H1 (cell line): ENCODE measurements at regions not wholly inside any gene's neighbourhood (a gene's known extent, or its start where the extent isn't known, plus 50 kb on each side); places are given as distances from the start of the nearest gene placed in this dataset.

ENCODE experiments used
- CTCF ChIA-PET: fragments of 300-600 bp; sonication (Branson Sonifier 250); formaldehyde crosslinking; loops from one replicate; lab custom pipeline; 2021; ENCODE audit not compliant: partially characterized antibody; lab: Charles Lee
- POLR2A ChIA-PET: fragments of 300-600 bp; sonication (Branson Sonifier 250); formaldehyde crosslinking; loops from one replicate; lab custom pipeline; 2021; ENCODE audit warnings: inconsistent platforms; ENCODE audit not compliant: partially characterized antibody; lab: Charles Lee
- DNase-seq, 2 experiments: peaks; one replicate each; pipeline versions ENCODE4 v3.0.0 to v3.0.0-alpha.2; 2010 to 2022; ENCODE audit warnings: low spot score in 2 of 2, low read depth in 1 of 2, mixed read lengths in 1 of 2
- FAIRE-seq: peaks from 2 replicates; lab custom pipeline; 2011; peaks lifted over from hg19 to GRCh38; lab: Jason Lieb, UNC
- H2AFZ ChIP-seq: 2 replicates; pipeline ENCODE4 v1.8.1; 2012; ENCODE audit warnings: low read length, inconsistent platforms
- H2AK5ac ChIP-seq: 2 replicates; pipeline ENCODE4 v1.6.1; 2013; ENCODE audit warnings: low read depth, low read length
- H2BK120ac ChIP-seq: replicated peaks from 2 replicates; pipeline ENCODE3; 2013; ENCODE audit warnings: low read depth, low read length, inconsistent platforms
- H2BK12ac ChIP-seq: 2 replicates; pipeline ENCODE4 v1.6.1; 2013; ENCODE audit warnings: low read depth, low read length
- H2BK15ac ChIP-seq: 2 replicates; pipeline ENCODE4 v1.6.1; 2013; ENCODE audit warnings: low read length
- H2BK20ac ChIP-seq: 2 replicates; pipeline ENCODE4 v1.6.1; 2013; ENCODE audit warnings: low read length
- H2BK5ac ChIP-seq: 2 replicates; pipeline ENCODE4 v1.6.1; 2013; ENCODE audit warnings: low read depth, low read length
- H3K14ac ChIP-seq: 2 replicates; pipeline ENCODE4 v1.6.1; 2013; ENCODE audit warnings: inconsistent platforms; ENCODE audit not compliant: insufficient read length
- H3K18ac ChIP-seq: 2 replicates; pipeline ENCODE4 v1.6.1; 2013; ENCODE audit warnings: low read length; ENCODE audit errors: extremely low read depth
- H3K23ac ChIP-seq: 2 replicates; pipeline ENCODE4 v1.6.1; 2013; ENCODE audit warnings: inconsistent platforms; ENCODE audit not compliant: insufficient read length
- H3K23me2 ChIP-seq: 2 replicates; pipeline ENCODE4 v1.6.1; 2013; ENCODE audit warnings: low read depth, low read length
- H3K27ac ChIP-seq: 2 replicates; pipeline ENCODE4 v1.6.1; 2011; ENCODE audit warnings: low read depth, low read length, inconsistent platforms
- H3K27me3 ChIP-seq, 4 experiments: replicated peaks in 1 of 4; 1 replicate in 1 of 4; 2 replicates in 3 of 4; pipeline versions ENCODE4 v1.6.1 to v1.8.1; 2011 to 2013; ENCODE audit warnings: low read length in 3 of 4, mild to moderate bottlenecking in 3 of 4, inconsistent platforms in 2 of 4, mixed read lengths in 2 of 4, moderate library complexity in 1 of 4; ENCODE audit not compliant: control insufficient read depth in 3 of 4, insufficient read depth in 3 of 4; ENCODE audit errors: extremely low read depth in 1 of 4
- H3K36me3 ChIP-seq, 4 experiments: 2 replicates each; pipeline versions ENCODE4 v1.6.1 to v1.8.1; 2011 to 2013; ENCODE audit warnings: mild to moderate bottlenecking in 4 of 4, low read length in 3 of 4, moderate library complexity in 2 of 4, control low read depth in 1 of 4, inconsistent platforms in 1 of 4; ENCODE audit not compliant: insufficient read depth in 4 of 4, control insufficient read depth in 2 of 4
- H3K4ac ChIP-seq: replicated peaks from 2 replicates; pipeline ENCODE3; 2013; ENCODE audit warnings: low read length, low read depth, mixed read lengths, inconsistent platforms; ENCODE audit not compliant: insufficient read length
- H3K4me1 ChIP-seq, 4 experiments: replicated peaks in 1 of 4; 1 replicate in 1 of 4; 2 replicates in 3 of 4; pipeline versions ENCODE4 v1.6.1 to v1.8.1; 2011 to 2013; ENCODE audit warnings: low read length in 3 of 4, inconsistent platforms in 2 of 4, mixed read lengths in 1 of 4; ENCODE audit not compliant: insufficient read depth in 4 of 4, control insufficient read depth in 3 of 4
- H3K4me2 ChIP-seq, 2 experiments: 2 replicates each; pipeline versions ENCODE4 v1.6.1 to v1.8.1; 2011 to 2013; ENCODE audit warnings: low read depth in 2 of 2, low read length in 2 of 2, control low read depth in 1 of 2, inconsistent platforms in 1 of 2, mild to moderate bottlenecking in 1 of 2; ENCODE audit not compliant: insufficient read depth in 1 of 2
- H3K4me3 ChIP-seq, 4 experiments: fragments of 200-600, 300-600 bp in 1 of 4; sonication (generic), shearing (Covaris generic), sonication (Bioruptor Twin) in 1 of 4; 2 replicates each; pipeline versions ENCODE4 v1.5.1 to v1.8.1; 2011 to 2016; ENCODE audit warnings: low read length in 4 of 4, low read depth in 3 of 4, control low read depth in 2 of 4, inconsistent platforms in 2 of 4, mild to moderate bottlenecking in 2 of 4, mixed read lengths in 1 of 4, moderate library complexity in 1 of 4; ENCODE audit not compliant: insufficient read depth in 2 of 4; ENCODE audit errors: extremely low read depth in 1 of 4
- H3K56ac ChIP-seq: replicated peaks from 2 replicates; pipeline ENCODE3; 2013; ENCODE audit warnings: low read depth, mild to moderate bottlenecking, mixed read lengths, low read length, inconsistent platforms; ENCODE audit not compliant: insufficient read length
- H3K79me1 ChIP-seq: 2 replicates; pipeline ENCODE4 v1.6.1; 2013; ENCODE audit warnings: low read depth, low read length, control low read depth
- H3K79me2 ChIP-seq, 2 experiments: 2 replicates each; pipeline versions ENCODE4 v1.6.1 to v1.8.1; 2012 to 2013; ENCODE audit warnings: low read length in 2 of 2, mild to moderate bottlenecking in 2 of 2, inconsistent platforms in 1 of 2; ENCODE audit not compliant: insufficient read depth in 2 of 2, control insufficient read depth in 1 of 2
- H3K9ac ChIP-seq, 4 experiments: replicated peaks in 1 of 4; 1 replicate in 1 of 4; 2 replicates in 3 of 4; pipeline versions ENCODE4 v1.6.1 to v1.8.1; 2011 to 2013; ENCODE audit warnings: low read depth in 3 of 4, low read length in 3 of 4, control low read depth in 2 of 4, mild to moderate bottlenecking in 2 of 4, moderate library complexity in 2 of 4, inconsistent platforms in 1 of 4; ENCODE audit errors: extremely low read depth in 1 of 4
- H3K9me3 ChIP-seq, 2 experiments: 2 replicates each; pipeline versions ENCODE4 v1.6.1 to v1.8.1; 2012 to 2013; ENCODE audit warnings: mild to moderate bottlenecking in 2 of 2, moderate library complexity in 2 of 2, control low read depth in 1 of 2, inconsistent platforms in 1 of 2, low read depth in 1 of 2, low read length in 1 of 2, mixed read lengths in 1 of 2; ENCODE audit not compliant: insufficient read depth in 2 of 2
- H4K20me1 ChIP-seq, 2 experiments: replicated peaks in 1 of 2; 2 replicates each; pipeline versions ENCODE3 to v1.8.1; 2011 to 2013; ENCODE audit warnings: inconsistent platforms in 2 of 2, low read length in 2 of 2, mild to moderate bottlenecking in 1 of 2; ENCODE audit not compliant: insufficient read depth in 2 of 2, control insufficient read depth in 1 of 2
- H4K5ac ChIP-seq: 2 replicates; pipeline ENCODE4 v1.6.1; 2013; ENCODE audit warnings: low read length, low read depth, mixed read lengths, inconsistent platforms; ENCODE audit not compliant: insufficient read length
- H4K8ac ChIP-seq: 2 replicates; pipeline ENCODE4 v1.8.0; 2013; ENCODE audit warnings: mild to moderate bottlenecking, moderate library complexity, low read length, inconsistent platforms; ENCODE audit not compliant: insufficient read depth; ENCODE audit errors: extremely low read depth
- H4K91ac ChIP-seq: replicated peaks from 2 replicates; pipeline ENCODE3; 2013; ENCODE audit warnings: low read length, mixed read lengths, inconsistent platforms; ENCODE audit not compliant: insufficient read length
- BRCA1 ChIP-seq: IDR thresholded peaks from 2 replicates; pipeline ENCODE4 v1.6.1; 2012; ENCODE audit warnings: low read depth, low read length, improper control_type of control experiment
- CTCF ChIP-seq, 3 experiments: IDR thresholded peaks; 1 replicate in 2 of 3; 2 replicates in 1 of 3; pipeline versions ENCODE4 v1.5.1 to v1.6.1; 2011; ENCODE audit warnings: low read length in 3 of 3, mild to moderate bottlenecking in 3 of 3, inconsistent platforms in 2 of 3, low read depth in 1 of 3, moderate library complexity in 1 of 3; ENCODE audit not compliant: insufficient read depth in 1 of 3; ENCODE audit errors: control extremely low read depth in 1 of 3
- FOSL1 ChIP-seq: IDR thresholded peaks from 2 replicates; pipeline ENCODE4 v1.6.1; 2011; ENCODE audit warnings: mild to moderate bottlenecking, low read depth, low read length, moderate library complexity; ENCODE audit not compliant: insufficient read depth
- GTF2F1 ChIP-seq: IDR thresholded peaks from 2 replicates; pipeline ENCODE4 v1.6.1; 2012; ENCODE audit warnings: low read depth, low read length, improper control_type of control experiment, borderline replicate concordance
- HDAC6 ChIP-seq: IDR thresholded peaks from one replicate; pipeline ENCODE4 v1.7.1; 2012; ENCODE audit warnings: low read depth, mild to moderate bottlenecking, inconsistent platforms, low read length, moderate library complexity
- RBBP5 ChIP-seq: IDR thresholded peaks from 2 replicates; pipeline ENCODE4 v1.7.1; 2012; ENCODE audit warnings: low read depth, mild to moderate bottlenecking, inconsistent platforms, low read length, moderate library complexity, borderline replicate concordance
- RFX5 ChIP-seq: IDR thresholded peaks from 2 replicates; pipeline ENCODE4 v1.6.1; 2011; ENCODE audit warnings: low read depth, low read length, improper control_type of control experiment, borderline replicate concordance
- TEAD4 ChIP-seq: IDR thresholded peaks from 2 replicates; pipeline ENCODE4 v1.6.1; 2012; ENCODE audit warnings: low read depth, low read length, inconsistent platforms, mixed read lengths
- YY1 ChIP-seq: IDR thresholded peaks from 2 replicates; pipeline ENCODE4 v1.6.1; 2011; ENCODE audit warnings: low read depth, mild to moderate bottlenecking, low read length
- ZNF274 ChIP-seq: IDR thresholded peaks from 2 replicates; pipeline ENCODE4 v1.7.0; 2012; ENCODE audit warnings: low read length, borderline replicate concordance; ENCODE audit errors: extremely low read depth

GRCh38 chr7:84462259-84462658, 267.7 kb upstream of the SEMA3A start:
- H3K9ac ChIP-seq = no peak overlapping the region
- H2BK15ac ChIP-seq = no peak overlapping the region
- no peak overlapping the region for H2AK5ac ChIP-seq
- H2BK12ac ChIP-seq = no peak overlapping the region
- no peak overlapping the region for H2BK5ac ChIP-seq
- no peaks in the 10 kb centered on the region for H3K79me1 ChIP-seq
- H4K8ac ChIP-seq = no peak overlapping the region
- no peak overlapping the region for H3K23ac ChIP-seq
- no peak overlapping the region for H3K56ac ChIP-seq
- POLR2A ChIA-PET = no interaction called here
- H3K9me3 ChIP-seq = no peaks in the 10 kb centered on the region
- no peak overlapping the region for H2AFZ ChIP-seq
- H2BK20ac ChIP-seq = no peak overlapping the region
- DNase-seq = no peak
- no peak overlapping the region for H3K4ac ChIP-seq
- no peak overlapping the region for H4K91ac ChIP-seq
- no peak overlapping the region for H4K5ac ChIP-seq
- H3K4me2 ChIP-seq = no peak overlapping the region
- H3K27me3 ChIP-seq = peaks cover 0 to 1% (median 0%) of the 10 kb centered on the region in 4 experiments; a peak in 1 of 7 replicates
- no peaks in the 10 kb centered on the region for H4K20me1 ChIP-seq
- no peak overlapping the region for H3K27ac ChIP-seq
- H3K18ac ChIP-seq = no peak overlapping the region
- no peaks in the 10 kb centered on the region for H3K79me2 ChIP-seq
- TF ChIP-seq ZNF274 (no peak), RBBP5 (no peak), FOSL1 (no peak), RFX5 (no peak), HDAC6 (no peak), GTF2F1 (no peak), CTCF (IDR thresholded peaks at IDR 0.05; ENCODE audit: control extremely low read depth in 1 of 3, insufficient read depth in 1 of 3, low read depth in 1 of 3, low read length in 3 of 3) (no peak), YY1 (no peak), BRCA1 (no peak), TEAD4 (no peak)
- TF ChIP-seq, all 59 proteins: peak for 0
- Histone ChIP-seq H3K14ac (no peak overlapping the region), H2BK120ac (no peak overlapping the region), H3K4me1 (no peaks in the 10 kb centered on the region), H3K36me3 (no peaks in the 10 kb centered on the region), H3K23me2 (no peaks in the 10 kb centered on the region), H3K4me3 (no peak overlapping the region)
- CTCF ChIA-PET = no interaction called here
- no peak for FAIRE-seq
